Natural killer cell (primary cell): ENCODE measurements at regions not wholly inside any gene's neighbourhood (a gene's known extent, or its start where the extent isn't known, plus 50 kb on each side); places are given as distances from the start of the nearest gene placed in this dataset.
"Not testable (repeated sequence)": the region's sequence is repeated elsewhere in the genome, so short reads cannot be mapped to it uniquely, and the experiment has no call there.

Source experiments
- ATAC-seq, 3 donors: fragments of 150-1000 bp in 2 of 3; fragments of 200-7000 bp in 1 of 3; cut with Tn5 transposase; 1 replicate in 1 of 3; 2 replicates in 2 of 3; pipeline ENCODE4 v1.10.0; 2021; ENCODE audit warnings: mild to moderate bottlenecking in 2 of 3, moderate library complexity in 2 of 3
- DNase-seq, 2 donors: peaks; one replicate each; pipeline versions ENCODE4 v3.0.0 to v3.0.0-alpha.2; 2013 to 2021; ENCODE audit warnings: mixed read lengths in 1 of 2
- H3K27ac ChIP-seq: one replicate; pipeline ENCODE4 v1.5.1; 2013; ENCODE audit warnings: mild to moderate bottlenecking, low read length
- H3K27me3 ChIP-seq: one replicate; pipeline ENCODE4 v1.6.1; 2013; ENCODE audit warnings: low read length; ENCODE audit not compliant: control insufficient read depth, insufficient read depth
- H3K36me3 ChIP-seq: one replicate; pipeline ENCODE4 v1.6.1; 2013; ENCODE audit warnings: low read length; ENCODE audit not compliant: control insufficient read depth, insufficient read depth
- H3K4me1 ChIP-seq: one replicate; pipeline ENCODE4 v1.6.1; 2013; ENCODE audit warnings: low read length; ENCODE audit not compliant: control insufficient read depth, insufficient read depth
- H3K4me3 ChIP-seq: one replicate; pipeline ENCODE4 v1.5.1; 2013; ENCODE audit warnings: low read length
- H3K9me3 ChIP-seq: one replicate; pipeline ENCODE4 v1.6.1; 2013; ENCODE audit warnings: low read length; ENCODE audit not compliant: control insufficient read depth, insufficient read depth
- H3K27ac Mint-ChIP-seq, 2 donors: one replicate each; pipeline ENCODE4 v1.8.0; 2022; ENCODE audit warnings: mild to moderate bottlenecking in 2 of 2, mixed read lengths in 2 of 2, moderate library complexity in 1 of 2
- H3K27me3 Mint-ChIP-seq, 2 donors: one replicate each; pipeline ENCODE4 v1.8.0; 2022; ENCODE audit warnings: low read depth in 2 of 2, mixed read lengths in 2 of 2
- H3K36me3 Mint-ChIP-seq: one replicate; pipeline ENCODE4 v1.8.0; 2022; ENCODE audit warnings: mixed read lengths
- H3K4me1 Mint-ChIP-seq, 2 donors: one replicate each; pipeline ENCODE4 v1.8.0; 2022; ENCODE audit warnings: mixed read lengths in 2 of 2
- H3K4me3 Mint-ChIP-seq: one replicate; pipeline ENCODE4 v1.8.0; 2022; ENCODE audit warnings: mild to moderate bottlenecking, moderate library complexity, mixed read lengths
- H3K9me3 Mint-ChIP-seq, 2 donors: one replicate each; pipeline ENCODE4 v1.8.0; 2022; ENCODE audit warnings: mixed read lengths in 2 of 2
- CTCF ChIP-seq: fragments of 200-600 bp; IDR thresholded peaks from one replicate; pipeline ENCODE4 v1.8.0; 2022; ENCODE audit warnings: antibody characterized with exemption
- WGBS: methylation state at CpG from one replicate; pipeline ENCODE4 v1.1.7; 2013; ENCODE audit warnings: missing lambda C conversion rate; ENCODE audit not compliant: insufficient coverage; 5-methylcytosine and 5-hydroxymethylcytosine counted together
- intact Hi-C: fragments of 100-400 bp; cut with micrococcal nuclease; formaldehyde crosslinking; loops from one replicate; pipeline ENCODE4 v1.14.2; 2022

- H3K4me1 ChIP-seq: peaks cover 5% of the 10 kb centered on the region
- Mint-ChIP-seq H3K27ac (no peak overlapping the region), H3K4me3 (no peak overlapping the region), H3K9me3 (peaks cover 20 to 22% of the 10 kb centered on the region in 2 donors), H3K36me3 (peaks cover 26% of the 10 kb centered on the region), H3K27me3 (no peaks in the 10 kb centered on the region), H3K4me1 (peaks cover 0 to 6% of the 10 kb centered on the region in 2 donors)
- peaks cover 13% of the 10 kb centered on the region for H3K9me3 ChIP-seq
- 96% methylated on average over 1 of the region's 1 CpG for WGBS
- H3K27me3 ChIP-seq: no peaks in the 10 kb centered on the region
- TF ChIP-seq CTCF: no peak
- DNase-seq (no peak), ATAC-seq (no peak)
- no peak overlapping the region for H3K27ac ChIP-seq
- intact Hi-C loops: no loop called here
- no peaks in the 10 kb centered on the region for H3K36me3 ChIP-seq
- no peak overlapping the region for H3K4me3 ChIP-seq
Observed at GRCh38 chr2:123659120-123659519, 366.0 kb upstream of the CNTNAP5 start.

- Histone ChIP-seq H3K4me1 (no peaks in the 10 kb centered on the region), H3K36me3 (no peaks in the 10 kb centered on the region), H3K9me3 (no peaks in the 10 kb centered on the region), H3K27me3 (no peaks in the 10 kb centered on the region), H3K27ac (no peak overlapping the region), H3K4me3 (no peak overlapping the region)
- peaks cover 9 to 14% of the 10 kb centered on the region in 2 donors for H3K9me3 Mint-ChIP-seq
- no peaks in the 10 kb centered on the region for H3K4me1 Mint-ChIP-seq
- DNase-seq: no peak
- no peak for TF ChIP-seq CTCF
- no peaks in the 10 kb centered on the region for H3K27me3 Mint-ChIP-seq
- H3K27ac Mint-ChIP-seq: no peak overlapping the region
- peaks cover 6% of the 10 kb centered on the region for H3K36me3 Mint-ChIP-seq
- intact Hi-C loops: no loop called here
- no peak for ATAC-seq
- no peak overlapping the region for H3K4me3 Mint-ChIP-seq
Observed at GRCh38 chr2:123670286-123670685, 354.8 kb upstream of the CNTNAP5 start.

- intact Hi-C loops: not testable (repeated sequence)
Observed at GRCh38 chr2:123683797-123684196, 341.3 kb upstream of the CNTNAP5 start.

GRCh38 chr2:123687064-123687463 lies 338.0 kb upstream of the CNTNAP5 start:
- WGBS: 92% methylated on average over 11 of the region's 11 CpGs
- H3K27me3 Mint-ChIP-seq: no peaks in the 10 kb centered on the region
- no peaks in the 10 kb centered on the region for H3K4me1 ChIP-seq
- intact Hi-C loops: no loop called here
- H3K27ac ChIP-seq: no peak overlapping the region
- no peak for ATAC-seq
- no peak for DNase-seq
- H3K4me3 ChIP-seq: no peak overlapping the region
- peaks cover 0 to 11% of the 10 kb centered on the region in 2 donors for H3K9me3 Mint-ChIP-seq
- H3K36me3 ChIP-seq: no peaks in the 10 kb centered on the region
- no peaks in the 10 kb centered on the region for H3K4me1 Mint-ChIP-seq
- peaks cover 8% of the 10 kb centered on the region for H3K9me3 ChIP-seq
- no peaks in the 10 kb centered on the region for H3K36me3 Mint-ChIP-seq
- no peak overlapping the region for H3K4me3 Mint-ChIP-seq
- no peaks in the 10 kb centered on the region for H3K27me3 ChIP-seq
- no peak overlapping the region for H3K27ac Mint-ChIP-seq
- no peak for TF ChIP-seq CTCF

More at GRCh38 chr2:123683797-123684196, 341.3 kb upstream of the CNTNAP5 start:
- not testable (repeated sequence) for H3K27me3 Mint-ChIP-seq, H3K27ac ChIP-seq, H3K36me3 ChIP-seq, H3K9me3 ChIP-seq, ATAC-seq, H3K4me1 Mint-ChIP-seq, H3K9me3 Mint-ChIP-seq, H3K36me3 Mint-ChIP-seq, H3K4me1 ChIP-seq, H3K4me3 ChIP-seq, H3K27ac Mint-ChIP-seq, H3K27me3 ChIP-seq, DNase-seq, H3K4me3 Mint-ChIP-seq
- 97% methylated on average over 23 of the region's 23 CpGs for WGBS
